GM18907 (cell line): ENCODE measurements at regions not wholly inside any gene's neighbourhood (a gene's known extent, or its start where the extent isn't known, plus 50 kb on each side); places are given as distances from the start of the nearest gene placed in this dataset.

ENCODE experiments used
- ATAC-seq: cut with Tn5 transposase; IDR thresholded peaks from one replicate; pipeline ENCODE4 v1.9.1; 2021; ENCODE audit warnings: mild to moderate bottlenecking, moderate library complexity; ENCODE audit not compliant: unreplicated experiment

GRCh38 chr9:27743490-27743889, 170.2 kb upstream of the C9orf72 start:
- no peak for ATAC-seq

GRCh38 chr9:27747450-27747849, 174.2 kb upstream of the C9orf72 start:
- no peak for ATAC-seq

GRCh38 chr9:27749838-27750237, 176.6 kb upstream of the C9orf72 start:
- no peak for ATAC-seq

- ATAC-seq: no peak
These were observed 177.3 kb upstream of the C9orf72 start for GRCh38 chr9:27750566-27750965.

GRCh38 chr9:27752069-27752468, 178.8 kb upstream of the C9orf72 start:
- ATAC-seq: no peak

- ATAC-seq: no peak
These were observed 182.6 kb upstream of the C9orf72 start for GRCh38 chr9:27755846-27756245.

GRCh38 chr9:27756418-27756817, 183.1 kb upstream of the C9orf72 start:
- ATAC-seq: no peak

- ATAC-seq: no peak
These were observed 190.6 kb upstream of the C9orf72 start for GRCh38 chr9:27763831-27764230.

GRCh38 chr9:27765266-27766072, 192.2 kb upstream of the C9orf72 start:
- no peak for ATAC-seq

- no peak for ATAC-seq
These were observed 193.0 kb upstream of the C9orf72 start for GRCh38 chr9:27766073-27766835.

- no peak for ATAC-seq
These were observed 195.5 kb upstream of the C9orf72 start for GRCh38 chr9:27768781-27769180.

GRCh38 chr9:27770541-27770940, 197.3 kb upstream of the C9orf72 start:
- ATAC-seq: no peak

- ATAC-seq: no peak
These were observed 198.7 kb upstream of the C9orf72 start for GRCh38 chr9:27771803-27772545.

GRCh38 chr9:27784847-27785713, 211.8 kb upstream of the C9orf72 start:
- peak; percentile 85 for ATAC-seq

- peak; percentile 95 for ATAC-seq
These were observed 212.4 kb upstream of the C9orf72 start for GRCh38 chr9:27785714-27786100.

- ATAC-seq: no peak
These were observed 214.6 kb upstream of the C9orf72 start for GRCh38 chr9:27787891-27788290.

- ATAC-seq: no peak
These were observed 218.0 kb upstream of the C9orf72 start for GRCh38 chr9:27791311-27791710.

- ATAC-seq: peak; percentile 56
These were observed 219.8 kb upstream of the C9orf72 start for GRCh38 chr9:27792971-27793689.

GRCh38 chr9:27799326-27799725, 226.0 kb upstream of the C9orf72 start:
- no peak for ATAC-seq

- no peak for ATAC-seq
These were observed 226.9 kb upstream of the C9orf72 start for GRCh38 chr9:27800159-27800558.
